ENCODE measurements at regions not wholly inside any gene's neighbourhood (a gene's known extent, or its start where the extent isn't known, plus 50 kb on each side); places are given as distances from the start of the nearest gene placed in this dataset.

DNA sequence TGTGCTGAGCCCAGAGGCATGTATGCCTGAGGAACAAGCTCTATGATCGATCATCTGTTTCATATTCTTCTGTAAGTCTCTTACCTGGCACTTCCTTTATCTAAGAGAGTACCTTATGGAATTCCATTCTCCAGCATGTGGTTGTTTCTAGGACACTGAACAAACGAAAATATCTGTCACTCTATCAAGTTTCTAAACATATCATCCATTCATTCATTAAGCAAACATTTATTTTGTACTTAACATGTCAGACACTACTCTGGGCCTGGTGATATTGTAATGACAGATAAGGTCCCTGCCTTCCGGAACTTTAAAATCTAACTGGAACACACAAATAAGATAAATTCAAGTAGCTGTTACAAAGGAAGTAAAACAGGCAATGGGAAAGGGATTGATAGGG, 477.1 kb downstream of the IGSF11 start:
- H3K4me2 ChIP-seq (ENCODE audit: low read length): no peak overlapping the region
- no peaks in the 10 kb centered on the region for H3K9me3 ChIP-seq (ENCODE audit: insufficient read depth, low read depth, low read length)
- H4K20me1 ChIP-seq (ENCODE audit: insufficient read depth, low read length): no peaks in the 10 kb centered on the region
- no peaks in the 10 kb centered on the region for H3K36me3 Mint-ChIP-seq (ENCODE audit: low read depth, unreplicated experiment)
- peaks cover 7% of the 10 kb centered on the region for H3K4me1 Mint-ChIP-seq (ENCODE audit: low read depth, unreplicated experiment)
- H3K4me1 ChIP-seq (ENCODE audit: insufficient read depth, low read length): no peaks in the 10 kb centered on the region
- TF ChIP-seq CTCF (IDR thresholded peaks at IDR 0.05; ENCODE audit: insufficient read depth, low read depth, low read length) (no peak), EZH2 (IDR thresholded peaks at IDR 0.05; ENCODE audit: insufficient read depth, low read length) (no peak)
- H2AFZ ChIP-seq (ENCODE audit: low read depth, low read length): no peak overlapping the region
- H3K79me2 ChIP-seq (ENCODE audit: insufficient read depth, low read length): no peaks in the 10 kb centered on the region
- no peaks in the 10 kb centered on the region for H3K27me3 ChIP-seq (ENCODE audit: insufficient read depth, low read length)
- no peaks in the 10 kb centered on the region for H3K9me3 Mint-ChIP-seq (ENCODE audit: unreplicated experiment)
- no peak overlapping the region for H3K4me3 Mint-ChIP-seq (ENCODE audit: unreplicated experiment)
- no peak overlapping the region for H3K4me3 ChIP-seq (ENCODE audit: insufficient read depth, low read depth, low read length)
- no peaks in the 10 kb centered on the region for H3K36me3 ChIP-seq (ENCODE audit: insufficient read depth, low read length)
- no peak overlapping the region for H3K27ac ChIP-seq (ENCODE audit: low read depth, low read length)
- no peak overlapping the region for H3K9ac ChIP-seq (ENCODE audit: low read length)
- no peak for FAIRE-seq
- DNase-seq (ENCODE audit: low read depth): no peak
- H3K27ac Mint-ChIP-seq (ENCODE audit: unreplicated experiment): no peak overlapping the region
- no peaks in the 10 kb centered on the region for H3K27me3 Mint-ChIP-seq (ENCODE audit: low read depth, unreplicated experiment)

DNA sequence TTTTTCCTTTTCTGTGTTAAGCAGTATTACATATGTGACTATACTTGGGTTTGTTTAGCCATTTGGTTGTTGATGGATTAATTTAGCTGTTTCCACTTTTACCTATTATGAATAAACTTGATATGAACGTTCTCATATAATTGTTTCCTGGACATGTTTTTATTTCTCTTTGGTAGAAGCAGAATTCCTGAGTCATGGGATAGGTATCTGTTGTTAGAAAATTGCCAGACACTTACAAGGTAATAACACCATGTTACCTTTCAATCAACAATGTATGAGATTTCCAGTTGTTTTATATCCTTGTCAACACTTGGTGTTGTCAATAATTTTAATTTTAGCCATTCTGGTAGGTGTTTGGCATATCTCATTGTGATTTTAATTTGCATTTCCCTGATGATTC, 475.4 kb downstream of the IGSF11 start:
- Mint-ChIP-seq H3K36me3 (ENCODE audit: low read depth, unreplicated experiment) (no peaks in the 10 kb centered on the region), H3K4me3 (ENCODE audit: unreplicated experiment) (no peak overlapping the region), H3K27ac (ENCODE audit: unreplicated experiment) (no peak overlapping the region), H3K9me3 (ENCODE audit: unreplicated experiment) (no peaks in the 10 kb centered on the region), H3K4me1 (ENCODE audit: low read depth, unreplicated experiment) (peaks cover 7% of the 10 kb centered on the region), H3K27me3 (ENCODE audit: low read depth, unreplicated experiment) (no peaks in the 10 kb centered on the region)
- Histone ChIP-seq H3K27me3 (ENCODE audit: insufficient read depth, low read length) (no peaks in the 10 kb centered on the region), H3K79me2 (ENCODE audit: insufficient read depth, low read length) (no peaks in the 10 kb centered on the region), H3K27ac (ENCODE audit: low read depth, low read length) (no peak overlapping the region), H3K4me2 (ENCODE audit: low read length) (no peak overlapping the region), H3K4me3 (ENCODE audit: insufficient read depth, low read depth, low read length) (no peak overlapping the region), H2AFZ (ENCODE audit: low read depth, low read length) (no peak overlapping the region), H3K9ac (ENCODE audit: low read length) (no peak overlapping the region), H3K36me3 (ENCODE audit: insufficient read depth, low read length) (no peaks in the 10 kb centered on the region), H3K9me3 (ENCODE audit: insufficient read depth, low read depth, low read length) (no peaks in the 10 kb centered on the region), H3K4me1 (ENCODE audit: insufficient read depth, low read length) (no peaks in the 10 kb centered on the region), H4K20me1 (ENCODE audit: insufficient read depth, low read length) (no peaks in the 10 kb centered on the region)
- FAIRE-seq (no peak), DNase-seq (ENCODE audit: low read depth) (no peak)
- TF ChIP-seq EZH2 (IDR thresholded peaks at IDR 0.05; ENCODE audit: insufficient read depth, low read length) (no peak), CTCF (IDR thresholded peaks at IDR 0.05; ENCODE audit: insufficient read depth, low read depth, low read length) (no peak)

DNA sequence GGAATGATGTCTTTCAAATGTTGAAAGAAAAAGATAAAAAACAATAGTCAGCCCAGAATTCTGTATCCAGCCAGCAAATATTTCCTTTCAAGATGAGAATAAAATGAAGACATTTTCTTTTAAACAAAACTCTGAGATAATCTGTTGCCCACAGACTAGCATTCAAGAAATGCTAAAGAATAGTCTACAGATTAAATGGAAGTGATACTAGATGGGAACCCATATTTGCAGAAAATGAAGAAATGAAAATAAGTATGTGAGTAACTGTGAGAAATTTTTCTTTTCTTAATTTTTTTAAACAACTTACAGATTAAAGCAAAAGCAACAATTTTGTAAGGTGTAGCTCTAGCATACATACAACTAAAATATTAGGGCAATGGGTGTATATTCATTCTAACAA, 469.8 kb downstream of the IGSF11 start:
- H3K9me3 Mint-ChIP-seq (ENCODE audit: unreplicated experiment): peaks cover under 1% of the 10 kb centered on the region

More for the DNA sequence above, 469.8 kb downstream of the IGSF11 start:
- DNase-seq (ENCODE audit: low read depth) (no peak), FAIRE-seq (no peak)
- H4K20me1 ChIP-seq (ENCODE audit: insufficient read depth, low read length): no peaks in the 10 kb centered on the region
- no peaks in the 10 kb centered on the region for H3K4me1 ChIP-seq (ENCODE audit: insufficient read depth, low read length)
- no peaks in the 10 kb centered on the region for H3K36me3 Mint-ChIP-seq (ENCODE audit: low read depth, unreplicated experiment)
- H3K4me3 Mint-ChIP-seq (ENCODE audit: unreplicated experiment): no peak overlapping the region
- H3K27me3 Mint-ChIP-seq (ENCODE audit: low read depth, unreplicated experiment): no peaks in the 10 kb centered on the region
- H3K9ac ChIP-seq (ENCODE audit: low read length): no peak overlapping the region
- H3K9me3 ChIP-seq (ENCODE audit: insufficient read depth, low read depth, low read length): no peaks in the 10 kb centered on the region
- no peak overlapping the region for H3K4me2 ChIP-seq (ENCODE audit: low read length)
- H3K27ac ChIP-seq (ENCODE audit: low read depth, low read length): no peak overlapping the region
- no peak overlapping the region for H3K4me3 ChIP-seq (ENCODE audit: insufficient read depth, low read depth, low read length)
- no peak overlapping the region for H2AFZ ChIP-seq (ENCODE audit: low read depth, low read length)
- H3K36me3 ChIP-seq (ENCODE audit: insufficient read depth, low read length): no peaks in the 10 kb centered on the region
- TF ChIP-seq CTCF (IDR thresholded peaks at IDR 0.05; ENCODE audit: insufficient read depth, low read depth, low read length) (no peak), EZH2 (IDR thresholded peaks at IDR 0.05; ENCODE audit: insufficient read depth, low read length) (no peak)
- H3K27me3 ChIP-seq (ENCODE audit: insufficient read depth, low read length): no peaks in the 10 kb centered on the region
- H3K27ac Mint-ChIP-seq (ENCODE audit: unreplicated experiment): no peak overlapping the region
- H3K4me1 Mint-ChIP-seq (ENCODE audit: low read depth, unreplicated experiment): no peaks in the 10 kb centered on the region
- H3K79me2 ChIP-seq (ENCODE audit: insufficient read depth, low read length): no peaks in the 10 kb centered on the region

Measured in astrocyte (in vitro differentiated cells and primary cell).